GM18870 (cell line): ENCODE measurements at regions not wholly inside any gene's neighbourhood (a gene's known extent, or its start where the extent isn't known, plus 50 kb on each side); places are given as distances from the start of the nearest gene placed in this dataset.
A peak's percentile ranks its signal among the peaks of the same experiment; 100 is the strongest.
"Not testable (repeated sequence)": the region's sequence is repeated elsewhere in the genome, so short reads cannot be mapped to it uniquely, and the experiment has no call there.

Source experiments
- ATAC-seq: cut with Tn5 transposase; IDR thresholded peaks from one replicate; pipeline ENCODE4 v1.9.1; 2021; ENCODE audit warnings: moderate library complexity; ENCODE audit not compliant: unreplicated experiment

DNA sequence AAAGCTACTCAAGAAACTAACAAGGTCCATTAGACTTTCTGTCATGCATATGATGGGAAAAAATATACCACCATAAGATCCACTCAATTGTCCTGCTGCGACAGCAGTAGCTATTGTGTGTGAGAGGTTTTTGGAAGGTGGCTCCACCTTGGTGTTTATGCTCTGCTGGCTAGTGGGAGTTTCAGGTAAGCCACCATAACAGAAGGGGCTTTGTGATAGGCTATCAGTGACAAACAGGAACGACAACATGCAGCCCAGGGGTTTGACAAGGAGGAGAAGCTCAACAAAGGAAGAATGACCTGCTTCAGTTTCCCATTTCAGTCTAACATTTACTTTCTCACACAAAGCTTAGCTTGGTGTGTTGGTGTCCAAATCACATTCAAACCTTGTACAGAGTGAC, 182.6 kb downstream of the ATOH1 start:
- no peak for ATAC-seq

DNA sequence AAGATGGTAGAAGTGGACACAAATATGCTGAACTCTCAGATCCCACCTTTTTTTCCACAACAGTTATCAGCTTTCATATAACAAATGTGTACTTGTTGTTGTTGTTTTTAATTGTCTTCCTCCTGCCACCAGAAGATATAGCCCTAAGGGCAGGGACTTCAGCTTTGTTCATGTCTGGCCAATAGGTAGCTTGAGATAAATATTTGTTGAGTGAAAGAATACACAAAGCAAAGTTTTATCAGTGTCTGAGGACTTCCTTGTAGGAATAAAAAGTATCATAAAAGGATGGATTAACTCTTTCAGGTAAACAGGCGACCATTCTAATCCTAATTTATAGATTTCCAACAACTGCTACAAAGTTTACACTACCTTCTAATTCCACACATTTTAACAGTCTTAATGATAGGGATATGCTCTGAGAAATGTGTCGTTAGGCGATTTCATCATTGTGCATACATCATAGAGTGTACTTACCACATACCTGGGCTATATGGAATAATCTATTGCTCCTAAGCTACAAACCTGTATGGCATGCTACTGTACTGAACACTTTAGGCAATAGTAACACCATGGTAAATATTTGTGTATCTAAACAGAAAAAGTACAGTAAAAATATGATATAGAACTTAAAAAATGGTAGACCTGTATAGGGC, 186.1 kb downstream of the ATOH1 start:
- no peak for ATAC-seq

DNA sequence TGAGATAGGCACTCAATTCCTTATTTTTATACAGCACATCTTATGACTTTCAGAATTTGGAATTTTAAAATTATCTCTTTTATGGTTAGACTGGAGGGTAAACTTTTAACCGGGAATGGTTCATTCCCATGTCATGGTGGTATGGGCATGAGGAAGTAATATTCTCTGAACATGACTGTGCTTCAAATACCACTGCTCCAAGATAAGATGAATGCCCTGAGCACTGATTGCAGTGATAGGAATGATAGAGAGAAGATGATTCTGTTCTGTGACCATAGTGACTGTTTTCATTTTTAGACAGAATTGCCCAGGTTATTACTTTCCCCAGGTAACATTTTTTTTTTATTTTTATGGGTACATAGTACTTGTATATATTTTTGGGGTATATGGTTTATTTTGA, 187.4 kb downstream of the ATOH1 start:
- no peak for ATAC-seq

DNA sequence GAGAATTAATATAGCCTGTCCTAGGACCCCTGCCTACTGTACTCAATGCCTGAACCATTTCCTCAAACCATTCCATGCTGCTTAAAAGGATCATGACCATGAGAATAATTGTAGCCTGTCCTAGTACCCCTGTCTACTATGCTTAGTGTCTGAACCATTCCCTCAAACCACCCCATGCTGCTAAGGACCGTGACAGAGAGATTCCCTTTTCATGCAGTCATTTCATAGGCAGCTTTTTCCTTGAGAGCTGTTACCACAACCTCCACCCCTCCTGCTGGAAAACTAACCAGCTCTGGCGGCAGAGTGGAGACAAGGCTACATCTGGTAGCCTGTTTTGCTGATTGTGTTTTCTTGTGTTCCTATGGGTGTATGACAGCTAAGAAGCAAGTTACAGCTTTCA, 174.9 kb upstream of the SMARCAD1 start:
- ATAC-seq, result no peak

DNA sequence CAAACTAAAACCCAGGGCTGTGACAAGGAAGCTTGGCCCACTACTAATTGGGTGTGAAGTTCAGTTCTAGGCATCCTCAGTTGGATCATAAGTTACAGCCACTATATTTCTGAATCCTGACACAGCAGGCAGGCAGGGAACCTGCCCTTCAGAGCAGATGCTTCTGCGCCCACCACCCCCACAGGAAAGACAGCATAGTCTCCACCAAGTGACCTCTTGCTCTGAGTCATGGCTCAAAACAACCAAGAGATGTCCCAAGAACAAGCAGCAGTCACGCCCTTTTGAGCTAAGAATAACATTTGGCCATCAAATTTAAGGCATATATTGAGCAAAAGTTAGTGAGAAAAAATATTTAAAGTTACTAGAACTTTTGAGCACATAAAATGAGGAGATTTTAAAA, 170.7 kb upstream of the SMARCAD1 start:
- peak; percentile 61 for ATAC-seq

DNA sequence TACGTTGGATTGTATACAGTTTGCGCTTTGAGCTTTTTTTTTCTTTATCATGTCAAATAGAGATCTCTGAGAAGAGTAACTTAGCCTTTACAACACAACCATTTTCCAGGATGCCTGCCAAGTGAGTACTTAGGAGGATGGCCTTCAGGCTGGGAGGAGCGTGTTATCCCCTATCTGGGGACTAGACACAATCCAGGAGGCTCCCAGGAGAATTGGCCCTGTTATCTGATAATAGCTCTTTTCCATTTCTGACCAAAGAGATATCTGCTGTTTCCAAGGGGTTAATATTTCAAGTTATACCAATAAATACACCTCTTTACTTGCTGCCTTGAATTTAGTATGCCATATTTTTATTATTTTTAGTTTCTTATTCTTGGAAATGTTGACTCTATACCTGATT, 169.5 kb upstream of the SMARCAD1 start:
- no peak for ATAC-seq

DNA sequence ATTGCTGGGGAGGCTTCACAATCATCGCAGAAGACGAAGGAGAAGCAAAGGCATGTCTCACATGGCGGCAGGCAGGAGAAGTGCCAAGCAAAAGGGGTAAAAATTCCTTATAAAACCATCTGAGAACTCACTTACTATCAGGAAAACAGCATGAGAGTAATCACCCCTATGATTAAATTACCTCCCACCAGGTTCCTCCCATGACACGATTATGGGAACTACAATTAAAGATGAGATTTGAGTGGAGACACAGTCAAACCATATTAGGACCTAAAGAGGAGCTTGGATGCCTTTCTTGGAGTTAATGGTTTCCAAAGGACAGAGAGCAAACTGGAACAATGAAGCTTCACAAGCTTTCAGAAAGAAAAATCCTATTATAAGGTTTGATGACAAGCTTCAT, 168.4 kb upstream of the SMARCAD1 start:
- ATAC-seq, result no peak

DNA sequence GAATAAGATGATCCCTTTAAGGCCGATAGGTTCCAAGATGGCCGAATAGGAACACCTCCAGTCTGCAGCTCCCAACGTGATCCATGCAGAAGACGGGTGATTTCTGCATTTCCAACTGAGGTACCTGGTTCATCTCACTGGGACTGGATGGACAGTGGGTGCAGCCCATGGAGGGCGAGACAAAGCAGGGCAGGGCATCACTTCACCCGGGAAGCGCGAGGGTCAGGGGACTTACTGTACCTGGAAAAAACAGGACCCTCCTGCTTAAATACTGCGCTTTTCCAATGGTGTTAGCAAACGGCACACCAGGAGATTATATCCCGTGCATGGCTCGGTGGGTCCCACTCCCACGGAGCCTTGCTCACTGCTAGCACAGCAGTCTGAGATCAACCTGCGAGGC, 163.2 kb upstream of the SMARCAD1 start:
- ATAC-seq, result not testable (repeated sequence)

DNA sequence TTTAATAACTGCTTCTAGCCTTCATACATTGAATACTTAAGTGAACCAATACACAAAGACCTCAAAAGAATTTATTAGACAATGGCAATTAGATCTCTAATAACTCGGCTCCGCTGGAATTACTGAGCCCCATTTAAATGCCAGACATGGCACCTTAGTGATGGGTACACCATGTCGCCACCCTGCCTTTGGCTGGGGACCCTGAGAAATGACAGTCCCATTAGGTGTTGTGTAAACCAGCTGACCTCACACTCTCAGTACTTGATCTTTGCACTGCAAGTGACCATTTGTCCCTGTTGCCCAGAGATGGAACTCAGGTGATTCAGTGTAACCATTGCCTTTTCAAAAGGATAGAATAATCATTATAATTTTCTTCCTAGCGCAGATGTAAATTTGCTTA, 144.6 kb upstream of the SMARCAD1 start:
- no peak for ATAC-seq

DNA sequence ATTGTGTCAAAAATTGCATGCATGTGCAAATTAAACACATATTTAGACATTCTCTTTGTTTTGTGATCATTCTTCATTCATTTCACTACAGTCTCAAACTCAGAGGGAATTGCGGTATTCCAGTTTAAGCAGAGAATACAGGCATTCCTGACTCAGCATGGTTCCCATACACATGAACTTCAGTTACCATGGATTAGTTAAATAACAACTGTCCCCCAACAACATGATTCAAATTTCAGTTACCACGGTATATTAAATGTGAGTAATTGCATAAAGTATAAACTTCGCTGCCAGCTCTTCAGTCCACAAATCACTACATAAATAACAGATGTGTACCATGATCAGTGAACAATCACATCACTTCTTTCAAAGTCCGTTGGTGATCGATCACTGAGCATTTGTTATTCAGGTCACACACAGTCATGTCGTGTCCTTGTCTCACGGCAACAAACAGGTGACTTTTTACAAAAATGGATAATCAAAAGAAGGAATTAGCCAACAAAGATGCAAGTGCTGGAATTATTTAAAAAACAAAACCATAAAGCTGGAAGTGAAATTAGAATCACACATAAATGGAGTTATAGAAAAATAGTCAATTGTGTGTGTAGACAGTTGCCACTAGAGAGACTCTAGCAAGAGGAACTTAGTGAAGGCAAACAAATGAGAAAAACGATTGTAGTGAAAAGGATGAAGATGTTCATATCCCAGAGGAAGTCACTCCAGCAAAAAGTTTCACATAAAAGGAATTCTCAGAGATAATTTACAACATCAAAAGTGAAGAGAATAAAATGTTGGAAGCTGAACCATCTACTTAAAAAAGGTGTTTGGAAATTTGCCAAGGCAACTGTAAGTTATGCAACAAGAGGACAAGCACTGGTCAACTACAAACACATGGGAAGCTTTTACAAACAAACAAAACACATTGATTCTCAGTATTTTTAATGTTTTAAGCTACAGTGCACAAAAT, 138.6 kb upstream of the SMARCAD1 start:
- ATAC-seq, result no peak

DNA sequence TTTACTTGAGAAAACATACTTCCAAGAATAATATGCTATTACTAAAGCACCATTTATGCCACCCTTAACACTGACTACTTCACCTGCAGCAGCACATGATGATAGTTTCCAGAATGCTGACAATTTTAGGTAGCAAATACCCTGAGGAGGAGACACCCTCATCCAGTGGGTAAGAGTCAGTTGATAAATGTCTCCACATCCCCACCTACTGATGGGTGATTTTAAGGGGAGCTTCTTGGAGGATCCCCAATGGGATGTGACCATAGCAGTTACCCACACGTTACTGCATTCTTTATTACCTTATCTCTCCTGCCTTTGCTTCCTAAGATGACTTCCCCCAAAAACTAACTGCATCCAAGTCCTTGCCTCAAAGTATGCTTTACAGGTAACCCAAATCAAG, 131.2 kb upstream of the SMARCAD1 start:
- no peak for ATAC-seq

DNA sequence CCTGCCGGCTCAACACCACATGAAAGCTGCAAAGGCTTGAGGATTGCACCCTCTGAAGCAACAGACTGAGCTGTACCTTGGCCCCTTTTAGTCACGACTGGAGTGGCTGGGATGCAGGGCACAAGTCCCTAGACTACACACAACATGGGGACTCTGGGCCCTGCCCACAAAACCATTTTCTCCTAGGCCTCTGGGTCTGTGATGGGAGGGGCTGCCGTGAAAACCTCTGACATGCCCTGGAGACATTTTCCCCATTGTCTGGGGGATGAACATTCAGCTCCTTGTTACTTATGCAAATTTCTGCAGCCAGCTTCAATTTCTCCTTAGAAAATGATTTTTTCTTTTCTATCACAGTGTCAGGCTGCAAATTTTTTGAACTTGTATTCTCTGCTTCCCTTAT, 123.5 kb upstream of the SMARCAD1 start:
- no peak for ATAC-seq

DNA sequence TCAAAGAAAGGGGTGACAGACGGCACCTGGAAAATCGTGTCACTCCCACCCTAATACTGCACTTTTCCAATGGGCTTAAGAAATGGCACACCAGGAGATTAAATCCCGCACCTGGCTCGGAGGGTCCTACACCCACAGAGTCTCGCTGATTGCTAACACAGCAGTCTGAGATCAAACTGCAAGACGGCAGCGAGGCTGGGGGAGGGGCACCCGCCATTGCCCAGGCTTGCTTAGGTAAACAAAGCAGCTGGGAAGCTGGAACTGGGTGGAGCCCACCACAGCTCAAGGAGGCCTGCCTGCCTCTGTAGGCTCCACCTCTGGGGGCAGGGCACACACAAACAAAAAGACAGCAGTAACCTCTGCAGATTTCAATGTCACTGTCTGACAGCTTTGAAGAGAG, 108.5 kb upstream of the SMARCAD1 start:
- ATAC-seq, result not testable (repeated sequence)

DNA sequence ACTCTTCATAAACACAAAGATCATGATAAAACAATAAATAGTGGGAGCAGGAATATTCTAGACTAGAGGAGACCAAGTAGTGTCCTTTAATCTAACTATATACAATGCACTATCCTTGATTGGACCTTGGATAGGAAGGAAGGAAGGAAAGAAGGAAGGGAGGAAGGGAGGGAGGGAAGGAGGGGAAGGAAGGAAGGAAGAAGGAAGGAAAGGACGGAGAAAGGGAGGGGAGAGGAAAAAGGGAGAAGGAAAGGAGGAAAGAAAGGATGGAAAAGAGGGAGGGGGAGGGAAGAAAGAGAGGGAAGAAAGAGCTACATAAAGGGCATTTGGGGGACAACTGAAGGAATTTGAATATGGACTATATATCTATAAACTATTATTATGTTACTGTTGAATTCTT, 95.0 kb upstream of the SMARCAD1 start:
- no peak for ATAC-seq

DNA sequence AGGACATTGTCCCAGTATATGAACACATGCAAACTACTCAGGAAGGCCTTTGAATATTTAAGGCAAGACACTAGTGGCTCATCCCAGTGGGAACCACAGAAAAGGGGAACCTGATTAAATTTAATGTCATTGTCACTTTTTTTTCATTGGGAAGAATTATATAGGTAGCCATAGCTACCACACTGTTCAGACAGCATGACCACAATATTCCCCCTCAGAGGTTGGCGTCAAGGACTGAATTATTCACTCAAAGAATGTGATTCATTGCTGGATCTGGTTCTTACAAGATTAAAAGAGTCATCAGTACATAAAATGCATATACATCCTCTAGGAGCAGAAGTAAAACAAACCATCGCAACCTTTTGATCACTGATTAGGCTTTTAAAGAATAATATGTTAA, 92.0 kb upstream of the SMARCAD1 start:
- no peak for ATAC-seq

DNA sequence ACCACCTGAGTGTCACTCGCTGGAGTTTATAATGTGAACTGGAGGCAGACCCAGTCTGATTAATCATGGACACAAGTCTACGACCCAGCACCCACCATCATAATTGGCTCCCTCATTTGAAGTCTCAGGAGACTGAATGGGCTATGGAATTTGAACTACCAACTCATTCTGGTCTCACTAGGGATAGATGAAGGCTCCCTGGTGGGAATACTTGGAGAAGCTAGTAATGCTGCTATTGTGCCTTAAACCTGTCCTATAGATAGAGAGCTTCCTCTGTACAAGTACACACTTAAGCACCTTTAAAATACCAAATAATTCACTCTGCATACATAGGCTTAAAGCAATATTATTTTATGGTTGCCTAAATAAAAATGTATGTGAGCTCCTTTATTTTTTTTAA, 90.8 kb upstream of the SMARCAD1 start:
- no peak for ATAC-seq

DNA sequence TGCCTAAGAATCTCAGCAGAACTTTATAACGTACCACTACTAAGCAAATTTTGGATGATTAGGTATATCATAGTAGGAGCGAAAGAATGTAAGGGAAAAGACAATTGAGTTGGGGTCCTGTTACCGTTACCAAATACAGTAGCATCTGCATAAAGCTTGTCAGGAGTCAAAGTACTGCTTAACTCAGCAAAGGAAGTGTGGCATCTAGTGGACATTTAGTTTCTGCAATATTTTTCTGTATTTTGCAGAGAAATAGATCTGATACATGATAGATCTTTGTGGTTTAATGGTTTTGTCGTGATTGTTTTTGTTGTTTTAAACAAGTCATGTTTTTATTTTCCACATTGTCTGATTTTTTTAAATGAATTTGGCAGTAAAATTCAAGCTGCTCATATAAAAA, 81.0 kb upstream of the SMARCAD1 start:
- no peak for ATAC-seq

DNA sequence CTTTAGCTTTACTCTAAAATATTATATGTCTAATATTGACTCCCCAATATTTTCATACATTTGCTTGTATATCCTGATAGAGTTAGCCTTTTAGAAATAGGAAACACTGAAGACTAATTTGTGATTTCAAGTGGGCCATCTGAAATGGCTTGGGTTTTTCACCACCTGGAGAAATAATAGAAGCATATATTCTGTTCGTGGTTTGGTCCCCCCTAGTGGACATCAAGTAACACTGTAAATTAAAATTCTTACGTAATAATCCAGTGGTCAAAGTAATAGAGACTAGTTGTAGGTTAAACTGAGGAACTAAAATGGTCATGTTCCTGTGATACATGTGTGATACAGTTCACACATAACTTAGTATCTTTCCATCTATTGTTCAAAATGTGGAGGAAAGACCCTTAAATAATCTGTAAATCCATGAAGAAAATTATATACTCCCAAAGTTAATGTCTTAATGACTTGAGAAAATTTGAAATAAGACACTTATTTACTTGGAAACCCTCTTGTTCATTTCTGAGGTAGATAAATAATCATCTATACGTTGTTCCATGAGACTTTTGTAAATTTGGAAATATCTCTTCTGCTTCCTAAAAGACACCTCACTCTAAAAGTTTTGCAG, 79.8 kb upstream of the SMARCAD1 start:
- peak; percentile 74 for ATAC-seq

DNA sequence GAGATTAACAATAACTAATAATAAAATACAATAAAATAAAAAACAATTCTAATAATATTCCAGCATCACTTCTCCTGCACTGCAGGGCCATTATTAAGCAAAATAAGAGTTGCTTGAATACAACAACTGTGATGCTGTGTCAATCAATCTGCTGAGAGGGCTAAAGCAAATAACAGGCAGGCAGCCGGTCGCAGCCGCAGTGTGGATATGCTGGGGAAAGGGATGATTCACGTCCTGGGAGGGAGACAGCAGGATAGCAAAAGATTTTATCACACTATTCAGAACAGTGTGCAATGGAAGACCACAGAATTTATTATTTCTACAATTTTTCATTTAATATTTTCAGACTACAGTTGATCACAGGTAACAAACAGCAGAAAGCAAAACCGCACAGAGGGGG, 76.5 kb upstream of the SMARCAD1 start:
- no peak for ATAC-seq

DNA sequence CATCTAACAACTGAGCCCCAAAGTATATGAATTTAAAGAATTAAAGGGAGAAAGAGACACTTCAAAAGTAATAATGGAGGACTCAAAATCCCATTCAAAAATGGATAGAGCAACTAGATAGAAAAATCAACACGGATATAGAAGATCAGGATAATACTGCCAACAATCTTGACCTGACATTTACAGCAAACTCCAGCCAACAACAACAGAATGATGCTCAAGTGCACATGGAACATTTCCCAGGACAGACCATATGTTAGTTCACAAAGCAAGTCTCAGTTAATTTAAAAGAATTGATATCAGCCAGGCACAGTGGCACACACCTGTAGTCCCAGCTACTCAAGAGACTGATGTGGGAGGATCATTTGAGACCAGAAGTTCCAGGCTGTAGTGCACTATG, 72.0 kb upstream of the SMARCAD1 start:
- ATAC-seq, result no peak

DNA sequence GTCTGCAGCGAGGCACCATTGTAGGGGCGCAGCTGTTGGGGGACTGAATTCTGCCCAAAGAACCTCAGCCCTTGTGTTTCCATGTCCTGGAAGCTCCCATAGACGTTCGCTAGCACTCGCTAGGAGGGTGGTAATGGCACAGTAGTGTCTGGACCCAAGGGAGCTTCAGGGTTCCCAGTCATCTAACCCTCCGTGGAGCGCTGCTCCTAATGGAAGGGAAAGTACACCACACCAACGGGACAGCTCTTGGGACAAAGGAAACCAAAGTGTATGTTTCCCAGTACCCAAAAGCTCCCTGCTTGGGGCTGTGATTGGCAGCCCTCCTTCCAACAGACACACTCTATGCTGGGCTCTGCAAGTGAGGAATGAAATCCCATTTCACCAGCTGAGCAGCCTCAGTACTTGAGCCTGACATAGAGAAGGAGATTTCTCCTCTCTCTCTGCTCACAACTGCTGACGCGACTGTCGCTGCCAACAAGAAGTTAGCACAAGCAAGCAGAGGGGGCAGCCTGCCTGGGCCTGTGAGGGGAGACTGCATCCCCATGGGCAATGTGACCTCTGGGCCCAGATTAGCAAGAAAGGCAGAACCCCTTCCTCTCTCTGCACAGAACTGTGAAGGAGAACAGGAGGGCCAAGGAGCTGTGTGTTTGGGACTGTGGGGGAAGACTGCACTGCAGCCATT, 67.6 kb upstream of the SMARCAD1 start:
- ATAC-seq, result no peak
